ENCODE measurements at regions not wholly inside any gene's neighbourhood (a gene's known extent, or its start where the extent isn't known, plus 50 kb on each side); places are given as distances from the start of the nearest gene placed in this dataset.

DNA sequence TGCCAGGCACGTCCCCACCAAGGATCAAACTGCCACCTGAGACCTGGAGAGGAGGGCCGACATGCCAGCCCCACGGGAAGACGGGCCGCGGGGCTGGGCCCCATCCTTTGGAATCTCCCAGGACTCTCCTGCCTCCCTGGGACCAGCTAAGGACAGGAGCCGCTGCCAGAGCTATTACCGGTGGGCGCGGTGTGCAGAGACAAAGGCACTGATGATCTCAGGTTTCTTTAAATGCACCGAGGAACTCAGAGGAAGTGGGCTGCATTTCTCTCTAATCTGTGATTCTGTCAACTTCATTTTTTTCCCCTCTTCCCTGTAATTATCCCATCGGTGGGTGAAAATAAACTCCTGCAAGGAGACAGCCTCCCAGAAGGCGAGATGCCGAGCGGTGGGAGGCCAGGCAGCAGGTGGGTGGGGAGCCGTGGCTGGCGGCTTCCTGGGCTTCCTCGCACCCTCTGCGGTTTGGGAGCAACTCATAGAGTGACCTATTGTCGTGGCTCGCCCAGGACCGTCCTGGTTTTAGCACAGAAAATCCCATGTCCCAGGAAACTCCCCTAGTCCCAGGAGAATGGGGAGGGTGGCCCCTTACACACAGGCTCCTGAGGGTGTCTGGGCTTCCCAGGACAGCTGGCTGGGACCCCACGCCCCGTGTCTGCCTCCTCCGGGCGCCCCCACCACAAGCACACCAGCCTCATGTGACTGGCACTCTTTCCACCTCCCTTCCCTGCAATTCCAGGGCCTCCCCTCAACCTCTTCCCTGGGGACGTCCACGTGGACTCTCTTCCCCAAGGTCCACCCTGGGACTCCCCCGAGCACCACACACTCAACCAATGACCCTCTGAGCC lies 62.3 kb upstream of the ADRA2C start:
- TF ChIP-seq RARB (CRISPR knock-in tag; IDR thresholded peaks at IDR 0.05) (no peak), ISL1 (CRISPR knock-in tag; IDR thresholded peaks at IDR 0.05) (no peak), GLIS3 (CRISPR knock-in tag; IDR thresholded peaks at IDR 0.05) (no peak), ZNF8 (CRISPR knock-in tag; IDR thresholded peaks at IDR 0.05) (no peak), ZNF70 (CRISPR knock-in tag; IDR thresholded peaks at IDR 0.05) (no peak), ARNTL (CRISPR knock-in tag; IDR thresholded peaks at IDR 0.05; ENCODE audit: borderline replicate concordance, low read depth) (no peak), ZFP30 (CRISPR knock-in tag; IDR thresholded peaks at IDR 0.05) (no peak), ZFP3 (CRISPR knock-in tag; IDR thresholded peaks at IDR 0.05) (no peak)
- TF ChIP-seq, protein P1, sequence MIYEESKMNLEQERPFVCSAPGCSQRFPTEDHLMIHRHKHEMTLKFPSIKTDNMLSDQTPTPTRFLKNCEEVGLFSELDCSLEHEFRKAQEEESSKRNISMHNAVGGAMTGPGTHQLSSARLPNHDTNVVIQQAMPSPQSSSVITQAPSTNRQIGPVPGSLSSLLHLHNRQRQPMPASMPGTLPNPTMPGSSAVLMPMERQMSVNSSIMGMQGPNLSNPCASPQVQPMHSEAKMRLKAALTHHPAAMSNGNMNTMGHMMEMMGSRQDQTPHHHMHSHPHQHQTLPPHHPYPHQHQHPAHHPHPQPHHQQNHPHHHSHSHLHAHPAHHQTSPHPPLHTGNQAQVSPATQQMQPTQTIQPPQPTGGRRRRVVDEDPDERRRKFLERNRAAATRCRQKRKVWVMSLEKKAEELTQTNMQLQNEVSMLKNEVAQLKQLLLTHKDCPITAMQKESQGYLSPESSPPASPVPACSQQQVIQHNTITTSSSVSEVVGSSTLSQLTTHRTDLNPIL (CRISPR knock-in tag; IDR thresholded peaks at IDR 0.05; ENCODE audit: low read depth), result no peak
- TF ChIP-seq, protein P2, sequence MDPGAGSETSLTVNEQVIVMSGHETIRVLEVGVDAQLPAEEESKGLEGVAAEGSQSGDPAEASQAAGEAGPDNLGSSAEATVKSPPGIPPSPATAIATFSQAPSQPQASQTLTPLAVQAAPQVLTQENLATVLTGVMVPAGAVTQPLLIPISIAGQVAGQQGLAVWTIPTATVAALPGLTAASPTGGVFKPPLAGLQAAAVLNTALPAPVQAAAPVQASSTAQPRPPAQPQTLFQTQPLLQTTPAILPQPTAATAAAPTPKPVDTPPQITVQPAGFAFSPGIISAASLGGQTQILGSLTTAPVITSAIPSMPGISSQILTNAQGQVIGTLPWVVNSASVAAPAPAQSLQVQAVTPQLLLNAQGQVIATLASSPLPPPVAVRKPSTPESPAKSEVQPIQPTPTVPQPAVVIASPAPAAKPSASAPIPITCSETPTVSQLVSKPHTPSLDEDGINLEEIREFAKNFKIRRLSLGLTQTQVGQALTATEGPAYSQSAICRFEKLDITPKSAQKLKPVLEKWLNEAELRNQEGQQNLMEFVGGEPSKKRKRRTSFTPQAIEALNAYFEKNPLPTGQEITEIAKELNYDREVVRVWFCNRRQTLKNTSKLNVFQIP (CRISPR knock-in tag; IDR thresholded peaks at IDR 0.05; ENCODE audit: borderline replicate concordance, low read depth), result no peak
- TF ChIP-seq, protein P3, sequence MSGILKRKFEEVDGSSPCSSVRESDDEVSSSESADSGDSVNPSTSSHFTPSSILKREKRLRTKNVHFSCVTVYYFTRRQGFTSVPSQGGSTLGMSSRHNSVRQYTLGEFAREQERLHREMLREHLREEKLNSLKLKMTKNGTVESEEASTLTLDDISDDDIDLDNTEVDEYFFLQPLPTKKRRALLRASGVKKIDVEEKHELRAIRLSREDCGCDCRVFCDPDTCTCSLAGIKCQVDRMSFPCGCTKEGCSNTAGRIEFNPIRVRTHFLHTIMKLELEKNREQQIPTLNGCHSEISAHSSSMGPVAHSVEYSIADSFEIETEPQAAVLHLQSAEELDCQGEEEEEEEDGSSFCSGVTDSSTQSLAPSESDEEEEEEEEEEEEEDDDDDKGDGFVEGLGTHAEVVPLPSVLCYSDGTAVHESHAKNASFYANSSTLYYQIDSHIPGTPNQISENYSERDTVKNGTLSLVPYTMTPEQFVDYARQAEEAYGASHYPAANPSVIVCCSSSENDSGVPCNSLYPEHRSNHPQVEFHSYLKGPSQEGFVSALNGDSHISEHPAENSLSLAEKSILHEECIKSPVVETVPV (CRISPR knock-in tag; IDR thresholded peaks at IDR 0.05), result no peak
- TF ChIP-seq, protein P4, sequence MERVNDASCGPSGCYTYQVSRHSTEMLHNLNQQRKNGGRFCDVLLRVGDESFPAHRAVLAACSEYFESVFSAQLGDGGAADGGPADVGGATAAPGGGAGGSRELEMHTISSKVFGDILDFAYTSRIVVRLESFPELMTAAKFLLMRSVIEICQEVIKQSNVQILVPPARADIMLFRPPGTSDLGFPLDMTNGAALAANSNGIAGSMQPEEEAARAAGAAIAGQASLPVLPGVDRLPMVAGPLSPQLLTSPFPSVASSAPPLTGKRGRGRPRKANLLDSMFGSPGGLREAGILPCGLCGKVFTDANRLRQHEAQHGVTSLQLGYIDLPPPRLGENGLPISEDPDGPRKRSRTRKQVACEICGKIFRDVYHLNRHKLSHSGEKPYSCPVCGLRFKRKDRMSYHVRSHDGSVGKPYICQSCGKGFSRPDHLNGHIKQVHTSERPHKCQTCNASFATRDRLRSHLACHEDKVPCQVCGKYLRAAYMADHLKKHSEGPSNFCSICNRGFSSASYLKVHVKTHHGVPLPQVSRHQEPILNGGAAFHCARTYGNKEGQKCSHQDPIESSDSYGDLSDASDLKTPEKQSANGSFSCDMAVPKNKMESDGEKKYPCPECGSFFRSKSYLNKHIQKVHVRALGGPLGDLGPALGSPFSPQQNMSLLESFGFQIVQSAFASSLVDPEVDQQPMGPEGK (CRISPR knock-in tag; IDR thresholded peaks at IDR 0.05; ENCODE audit: borderline replicate concordance), result no peak
